Ectodermal cell (in vitro differentiated cells): ENCODE measurements at regions not wholly inside any gene's neighbourhood (a gene's known extent, or its start where the extent isn't known, plus 50 kb on each side); places are given as distances from the start of the nearest gene placed in this dataset.

Experiments
- H3K27ac ChIP-seq: 2 replicates; pipeline ENCODE4 v1.7.0; 2013; ENCODE audit warnings: mild to moderate bottlenecking, low read depth, low read length; ENCODE audit not compliant: insufficient read depth, poor library complexity, severe bottlenecking
- H3K27me3 ChIP-seq: 2 replicates; pipeline ENCODE4 v1.7.0; 2013; ENCODE audit warnings: mild to moderate bottlenecking, low read length; ENCODE audit not compliant: insufficient read depth, control insufficient read depth, poor library complexity, severe bottlenecking
- H3K36me3 ChIP-seq: one replicate; pipeline ENCODE4 v1.7.0; 2013; ENCODE audit warnings: low read length; ENCODE audit not compliant: control insufficient read depth, insufficient read depth
- H3K4me1 ChIP-seq: one replicate; pipeline ENCODE4 v1.7.0; 2013; ENCODE audit warnings: low read length; ENCODE audit not compliant: control insufficient read depth, insufficient read depth
- H3K4me3 ChIP-seq: 2 replicates; pipeline ENCODE4 v1.7.0; 2013; ENCODE audit warnings: low read depth, low read length, control low read depth; ENCODE audit not compliant: insufficient read depth
- H3K9me3 ChIP-seq: 2 replicates; pipeline ENCODE4 v1.7.0; 2013; ENCODE audit warnings: mild to moderate bottlenecking, low read length, moderate library complexity; ENCODE audit not compliant: control insufficient read depth
- WGBS, 2 experiments: methylation state at CpG; one replicate each; pipeline ENCODE4 v1.1.7; 2013; ENCODE audit warnings: missing lambda C conversion rate in 2 of 2; 5-methylcytosine and 5-hydroxymethylcytosine counted together

DNA sequence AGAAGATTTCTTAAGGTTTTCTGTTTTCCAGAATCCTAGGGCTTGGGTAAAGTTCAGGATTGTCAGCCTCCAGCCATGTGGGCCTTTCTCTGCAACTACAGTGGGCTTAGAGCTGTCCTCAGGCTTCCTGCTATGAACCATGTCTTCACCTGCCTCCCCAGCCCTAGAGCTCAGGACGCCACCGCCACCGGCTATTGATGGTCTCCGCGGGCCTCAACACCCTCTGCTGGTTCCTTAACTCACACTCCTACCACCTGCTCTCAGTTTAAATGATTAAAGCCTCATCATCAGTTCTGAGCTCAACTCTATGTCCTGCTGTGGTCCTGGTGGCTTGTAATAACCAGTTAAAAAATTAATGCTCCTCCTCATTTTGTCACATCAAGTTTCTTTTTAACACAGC lies 221.0 kb downstream of the EFNB2 start:
- Histone ChIP-seq H3K9me3 (no peaks in the 10 kb centered on the region), H3K4me1 (no peaks in the 10 kb centered on the region), H3K36me3 (no peaks in the 10 kb centered on the region), H3K4me3 (no peak overlapping the region), H3K27me3 (no peaks in the 10 kb centered on the region), H3K27ac (no peak overlapping the region)
- WGBS, 2 experiments, result 81 to 89% methylated on average over 5 of the region's 5 CpGs

DNA sequence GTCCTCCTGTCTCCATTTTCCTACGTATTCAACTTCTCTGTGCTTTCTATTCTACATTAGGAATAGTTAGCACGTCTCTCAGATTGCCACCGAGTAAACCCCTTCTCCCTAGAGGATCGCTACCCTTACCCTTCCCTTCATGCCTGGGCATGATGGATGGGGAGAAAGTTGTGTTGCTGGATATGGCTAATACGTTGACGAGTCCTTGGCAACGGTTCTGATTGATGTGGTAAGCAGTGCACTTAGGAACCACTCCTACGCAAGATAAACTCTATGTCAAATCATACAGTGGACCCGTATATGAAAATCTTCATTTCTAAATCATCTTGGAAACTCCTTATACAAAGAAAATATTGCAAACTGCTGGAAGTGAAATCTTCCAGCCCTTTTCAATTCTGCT lies 224.5 kb downstream of the EFNB2 start:
- H3K9me3 ChIP-seq, result no peaks in the 10 kb centered on the region
- no peaks in the 10 kb centered on the region for H3K4me1 ChIP-seq
- no peaks in the 10 kb centered on the region for H3K36me3 ChIP-seq
- H3K27me3 ChIP-seq, result no peaks in the 10 kb centered on the region
- WGBS, 2 experiments, result 88 to 94% methylated on average over 7 to 9 of the region's 9 CpGs
- H3K27ac ChIP-seq, result no peak overlapping the region
- H3K4me3 ChIP-seq, result no peak overlapping the region

GRCh38 chr13:106310291-106310865 lies 225.1 kb downstream of the EFNB2 start:
- no peaks in the 10 kb centered on the region for H3K4me1 ChIP-seq

DNA sequence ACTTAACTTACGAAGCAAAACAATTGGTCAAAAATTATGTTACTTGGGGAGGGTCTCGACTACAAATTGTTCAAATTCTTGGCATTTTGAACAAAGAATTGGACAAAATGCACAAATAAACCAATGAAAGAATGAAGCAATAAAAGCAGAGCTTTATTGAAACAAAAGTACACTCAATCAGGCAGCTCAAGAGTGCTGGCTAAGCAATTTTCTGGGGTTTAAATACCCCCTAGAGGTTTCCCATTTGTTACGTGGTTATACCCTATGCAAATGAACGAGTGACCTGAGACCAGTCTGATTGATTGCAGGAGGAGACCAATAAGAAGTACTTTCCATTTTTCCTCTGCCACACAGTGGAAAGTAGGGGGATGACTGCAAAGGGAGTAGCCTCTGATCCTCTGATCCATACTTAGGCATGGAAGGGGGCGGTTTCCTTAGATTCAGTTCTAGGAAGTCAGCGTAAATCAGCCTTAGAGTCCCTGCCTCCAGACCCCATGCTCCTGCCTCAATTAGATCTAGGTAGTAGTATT lies 228.6 kb downstream of the EFNB2 start:
- Histone ChIP-seq H3K27ac (no peak overlapping the region), H3K4me1 (no peaks in the 10 kb centered on the region), H3K36me3 (no peaks in the 10 kb centered on the region), H3K9me3 (peaks cover 2% of the 10 kb centered on the region), H3K4me3 (no peak overlapping the region), H3K27me3 (no peaks in the 10 kb centered on the region)
- WGBS, 2 experiments, result 93 to 96% methylated on average over 6 of the region's 6 CpGs

More at GRCh38 chr13:106310291-106310865, 225.1 kb downstream of the EFNB2 start:
- no peaks in the 10 kb centered on the region for H3K9me3 ChIP-seq
- WGBS, 2 experiments, result 100% methylated on average over 1 of the region's 1 CpG; no CpG with 5 or more reads in 1 of the 2 experiments
- no peaks in the 10 kb centered on the region for H3K27me3 ChIP-seq
- no peaks in the 10 kb centered on the region for H3K36me3 ChIP-seq
- no peak overlapping the region for H3K27ac ChIP-seq
- H3K4me3 ChIP-seq, result no peak overlapping the region

DNA sequence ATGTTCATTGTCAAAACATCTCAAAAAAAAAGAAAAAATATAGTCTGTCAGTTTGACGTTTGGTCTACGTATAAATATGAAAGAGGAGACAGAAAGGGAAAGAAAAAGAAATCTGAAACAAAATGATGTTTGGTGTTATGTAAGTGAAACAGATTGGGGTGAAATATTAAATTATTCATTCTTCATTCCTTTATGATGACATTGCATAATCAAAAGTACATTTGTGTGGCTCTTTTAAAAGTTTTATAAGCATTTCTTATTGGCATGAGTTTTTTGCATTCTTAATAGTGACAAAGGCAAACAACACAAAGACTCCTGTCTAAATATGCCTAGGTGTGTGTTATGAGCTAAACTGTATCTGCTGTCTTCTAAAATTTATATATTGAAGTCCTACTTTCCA lies 232.6 kb downstream of the EFNB2 start:
- Histone ChIP-seq H3K4me3 (no peak overlapping the region), H3K27ac (no peak overlapping the region), H3K27me3 (no peaks in the 10 kb centered on the region), H3K9me3 (peaks cover 2% of the 10 kb centered on the region), H3K4me1 (no peaks in the 10 kb centered on the region), H3K36me3 (no peaks in the 10 kb centered on the region)
- 90 to 97% methylated on average over 2 of the region's 2 CpGs for WGBS, 2 experiments

GRCh38 chr13:106302011-106302410 lies 233.5 kb downstream of the EFNB2 start:
- no peaks in the 10 kb centered on the region for H3K36me3 ChIP-seq
- H3K9me3 ChIP-seq, result peaks cover 2% of the 10 kb centered on the region
- H3K4me1 ChIP-seq, result no peaks in the 10 kb centered on the region
- no peaks in the 10 kb centered on the region for H3K27me3 ChIP-seq
- no peak overlapping the region for H3K4me3 ChIP-seq
- 67 to 82% methylated on average over 1 of the region's 1 CpG for WGBS, 2 experiments
- H3K27ac ChIP-seq, result no peak overlapping the region

DNA sequence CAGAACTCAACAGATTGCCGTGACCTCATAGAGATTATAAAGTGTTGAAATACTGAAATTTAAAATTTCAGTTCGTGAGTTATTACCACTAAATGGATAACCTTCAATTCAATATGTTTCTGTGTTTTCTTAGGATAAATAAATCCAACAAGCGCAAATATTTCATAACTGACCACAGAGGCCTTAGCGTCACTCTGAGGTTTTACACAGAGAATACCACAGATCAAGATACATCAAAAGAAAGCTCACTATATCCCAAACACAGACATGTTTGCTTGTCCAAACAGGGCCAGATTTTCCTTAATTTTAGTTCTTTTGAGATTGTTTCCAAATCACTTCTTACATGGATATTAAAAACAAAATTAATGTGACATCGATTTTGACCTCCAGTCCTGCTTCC lies 235.8 kb downstream of the EFNB2 start:
- Histone ChIP-seq H3K4me1 (peaks cover 3% of the 10 kb centered on the region), H3K36me3 (no peaks in the 10 kb centered on the region), H3K4me3 (no peak overlapping the region), H3K9me3 (peaks cover under 1% of the 10 kb centered on the region), H3K27ac (no peak overlapping the region), H3K27me3 (no peaks in the 10 kb centered on the region)
- WGBS, 2 experiments, result 91 to 98% methylated on average over 4 to 5 of the region's 5 CpGs

GRCh38 chr13:106297283-106297682 lies 238.2 kb downstream of the EFNB2 start:
- Histone ChIP-seq H3K27me3 (no peaks in the 10 kb centered on the region), H3K9me3 (no peaks in the 10 kb centered on the region), H3K36me3 (no peaks in the 10 kb centered on the region), H3K4me3 (no peak overlapping the region), H3K27ac (no peak overlapping the region), H3K4me1 (peaks cover 3% of the 10 kb centered on the region)
- WGBS, 2 experiments, result 77 to 92% methylated on average over 1 of the region's 1 CpG

GRCh38 chr13:106296723-106297122 lies 238.7 kb downstream of the EFNB2 start:
- Histone ChIP-seq H3K4me3 (no peak overlapping the region), H3K27me3 (no peaks in the 10 kb centered on the region), H3K4me1 (peaks cover 3% of the 10 kb centered on the region), H3K36me3 (no peaks in the 10 kb centered on the region), H3K9me3 (no peaks in the 10 kb centered on the region), H3K27ac (no peak overlapping the region)
- WGBS, 2 experiments, result 96 to 97% methylated on average over 2 to 3 of the region's 3 CpGs

DNA sequence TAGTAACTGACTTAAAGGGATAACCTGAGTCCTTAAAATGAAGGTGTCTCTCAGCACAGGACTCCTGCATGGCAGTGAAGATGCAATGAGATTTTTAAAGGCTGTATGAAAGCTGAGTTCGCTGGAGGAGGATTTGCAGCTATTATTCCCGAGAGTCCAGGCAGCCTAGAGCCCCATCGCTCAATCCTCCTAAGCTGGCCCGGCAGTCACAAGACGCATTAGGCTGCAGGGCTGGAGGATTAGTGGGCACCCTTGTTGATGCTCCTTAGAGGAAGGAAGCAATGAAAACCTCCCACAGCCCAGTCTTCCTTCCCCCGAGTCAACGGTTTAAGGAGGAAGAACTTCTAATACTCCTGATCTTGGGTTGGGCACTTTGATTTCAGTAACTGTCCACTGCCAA lies 239.5 kb downstream of the EFNB2 start:
- Histone ChIP-seq H3K36me3 (no peaks in the 10 kb centered on the region), H3K4me3 (no peak overlapping the region), H3K4me1 (peaks cover 3% of the 10 kb centered on the region), H3K27ac (no peak overlapping the region), H3K9me3 (no peaks in the 10 kb centered on the region), H3K27me3 (no peaks in the 10 kb centered on the region)
- 84 to 85% methylated on average over 7 of the region's 7 CpGs for WGBS, 2 experiments
